Adrenal gland (tissue), 5 donors: ENCODE measurements at regions not wholly inside any gene's neighbourhood (a gene's known extent, or its start where the extent isn't known, plus 50 kb on each side); places are given as distances from the start of the nearest gene placed in this dataset.

Experiments
- POLR2A ChIP-seq, 2 donors: fragments of 450-650 bp; IDR thresholded peaks; one replicate each; pipeline ENCODE4 v1.6.1; 2017; ENCODE audit warnings: antibody characterized with exemption in 2 of 2, mild to moderate bottlenecking in 2 of 2, moderate library complexity in 1 of 2
- TF ChIP-seq, protein P1 (sequence below), 6 experiments: fragments of 450-650 bp in 4 of 6; fragments of 200-600 bp in 2 of 6; sonication (generic) in 1 of 6; IDR thresholded peaks; 1 replicate in 5 of 6; 2 replicates in 1 of 6; pipeline versions ENCODE4 v1.5.1 to v1.8.0; 2016 to 2021; ENCODE audit warnings: antibody characterized with exemption in 6 of 6, mild to moderate bottlenecking in 2 of 6, moderate library complexity in 1 of 6
- donor health status: DM: no; HTN: no; CAD: no.

DNA sequence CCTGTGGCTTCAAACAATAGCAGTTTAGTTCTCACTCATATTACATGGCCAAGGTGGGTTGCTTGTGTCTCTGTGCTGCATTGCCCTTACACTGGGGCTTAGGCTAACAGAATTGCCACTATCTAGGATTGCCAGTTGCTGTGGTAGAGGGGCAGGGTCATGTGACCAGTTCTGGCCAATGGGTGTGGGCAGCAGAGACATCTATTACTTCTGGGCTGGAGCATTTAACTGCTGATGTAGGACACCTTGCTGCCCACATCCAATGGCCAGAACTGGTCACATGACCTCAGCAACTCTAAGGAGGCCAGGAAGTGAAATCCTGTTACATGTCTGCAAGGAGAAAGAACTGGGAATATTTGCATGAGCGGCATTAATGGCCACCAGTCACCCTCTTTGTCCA, 199.3 kb downstream of the C9orf152 start:
- TF ChIP-seq, protein P1, sequence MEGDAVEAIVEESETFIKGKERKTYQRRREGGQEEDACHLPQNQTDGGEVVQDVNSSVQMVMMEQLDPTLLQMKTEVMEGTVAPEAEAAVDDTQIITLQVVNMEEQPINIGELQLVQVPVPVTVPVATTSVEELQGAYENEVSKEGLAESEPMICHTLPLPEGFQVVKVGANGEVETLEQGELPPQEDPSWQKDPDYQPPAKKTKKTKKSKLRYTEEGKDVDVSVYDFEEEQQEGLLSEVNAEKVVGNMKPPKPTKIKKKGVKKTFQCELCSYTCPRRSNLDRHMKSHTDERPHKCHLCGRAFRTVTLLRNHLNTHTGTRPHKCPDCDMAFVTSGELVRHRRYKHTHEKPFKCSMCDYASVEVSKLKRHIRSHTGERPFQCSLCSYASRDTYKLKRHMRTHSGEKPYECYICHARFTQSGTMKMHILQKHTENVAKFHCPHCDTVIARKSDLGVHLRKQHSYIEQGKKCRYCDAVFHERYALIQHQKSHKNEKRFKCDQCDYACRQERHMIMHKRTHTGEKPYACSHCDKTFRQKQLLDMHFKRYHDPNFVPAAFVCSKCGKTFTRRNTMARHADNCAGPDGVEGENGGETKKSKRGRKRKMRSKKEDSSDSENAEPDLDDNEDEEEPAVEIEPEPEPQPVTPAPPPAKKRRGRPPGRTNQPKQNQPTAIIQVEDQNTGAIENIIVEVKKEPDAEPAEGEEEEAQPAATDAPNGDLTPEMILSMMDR (IDR thresholded peaks at IDR 0.05): no peak
- no peak for TF ChIP-seq POLR2A (IDR thresholded peaks at IDR 0.05)
